Trophoblast cell (in vitro differentiated cells and primary cell): ENCODE measurements at regions not wholly inside any gene's neighbourhood (a gene's known extent, or its start where the extent isn't known, plus 50 kb on each side); places are given as distances from the start of the nearest gene placed in this dataset.

ENCODE experiments used
- DNase-seq, 2 donors: peaks; one replicate each; pipeline ENCODE4 v3.0.0-alpha.2; 2016
- H2AFZ ChIP-seq: 2 replicates; pipeline ENCODE4 v1.6.1; 2013; ENCODE audit warnings: low read length, moderate library complexity, mild to moderate bottlenecking; ENCODE audit not compliant: insufficient read depth, poor library complexity
- H2AK5ac ChIP-seq: 2 replicates; pipeline ENCODE4 v1.6.1; 2013; ENCODE audit warnings: mild to moderate bottlenecking, low read length
- H2BK120ac ChIP-seq: 2 replicates; pipeline ENCODE4 v1.6.1; 2013; ENCODE audit warnings: low read length, mild to moderate bottlenecking, moderate library complexity; ENCODE audit not compliant: insufficient read depth, poor library complexity
- H2BK12ac ChIP-seq: 2 replicates; pipeline ENCODE4 v1.6.1; 2013; ENCODE audit warnings: mild to moderate bottlenecking, low read length, moderate library complexity
- H2BK5ac ChIP-seq: 2 replicates; pipeline ENCODE4 v1.6.1; 2013; ENCODE audit warnings: low read length, low read depth, moderate library complexity, mild to moderate bottlenecking; ENCODE audit not compliant: poor library complexity
- H3K14ac ChIP-seq: 2 replicates; pipeline ENCODE4 v1.6.1; 2013; ENCODE audit warnings: mild to moderate bottlenecking, low read length
- H3K18ac ChIP-seq: 2 replicates; pipeline ENCODE4 v1.6.1; 2013; ENCODE audit warnings: mild to moderate bottlenecking, low read length
- H3K23ac ChIP-seq: 2 replicates; pipeline ENCODE4 v1.6.1; 2013; ENCODE audit warnings: low read length
- H3K27ac ChIP-seq: 2 replicates; pipeline ENCODE4 v1.5.1; 2013; ENCODE audit warnings: low read depth, mild to moderate bottlenecking, inconsistent platforms, low read length, moderate library complexity
- H3K27me3 ChIP-seq: 2 replicates; pipeline ENCODE4 v1.6.1; 2013; ENCODE audit warnings: inconsistent platforms, mild to moderate bottlenecking, low read length, moderate library complexity; ENCODE audit not compliant: insufficient read depth
- H3K36me3 ChIP-seq, 2 experiments: 1 replicate in 1 of 2; 2 replicates in 1 of 2; pipeline ENCODE4 v1.6.1; 2013; ENCODE audit warnings: low read length in 2 of 2, mild to moderate bottlenecking in 2 of 2, moderate library complexity in 1 of 2; ENCODE audit not compliant: insufficient read depth in 2 of 2, control insufficient read depth in 1 of 2
- H3K4ac ChIP-seq: 2 replicates; pipeline ENCODE4 v1.6.1; 2013; ENCODE audit warnings: low read depth, mild to moderate bottlenecking, low read length, moderate library complexity
- H3K4me1 ChIP-seq, 2 experiments: 1 replicate in 1 of 2; 2 replicates in 1 of 2; pipeline ENCODE4 v1.6.1; 2013; ENCODE audit warnings: low read length in 2 of 2, mild to moderate bottlenecking in 2 of 2, moderate library complexity in 1 of 2; ENCODE audit not compliant: insufficient read depth in 2 of 2, control insufficient read depth in 1 of 2
- H3K4me2 ChIP-seq: 2 replicates; pipeline ENCODE4 v1.6.1; 2013; ENCODE audit warnings: inconsistent platforms, mild to moderate bottlenecking, low read length, moderate library complexity
- H3K4me3 ChIP-seq: 2 replicates; pipeline ENCODE4 v1.5.1; 2013; ENCODE audit warnings: mild to moderate bottlenecking, low read depth, low read length, inconsistent platforms
- H3K79me1 ChIP-seq: one replicate; pipeline ENCODE4 v1.6.1; 2013; ENCODE audit warnings: low read length
- H3K79me2 ChIP-seq: 2 replicates; pipeline ENCODE4 v1.6.1; 2013; ENCODE audit warnings: low read length, mild to moderate bottlenecking; ENCODE audit not compliant: control insufficient read depth, insufficient read depth, poor library complexity
- H3K9ac ChIP-seq: 2 replicates; pipeline ENCODE4 v1.6.1; 2013; ENCODE audit warnings: mild to moderate bottlenecking, low read length
- H3K9me3 ChIP-seq: 2 replicates; pipeline ENCODE4 v1.6.1; 2013; ENCODE audit warnings: low read depth, mild to moderate bottlenecking, control low read depth, inconsistent platforms, low read length; ENCODE audit not compliant: insufficient read depth
- H4K12ac ChIP-seq: 2 replicates; pipeline ENCODE4 v1.6.1; 2013; ENCODE audit warnings: low read depth, mild to moderate bottlenecking, low read length, moderate library complexity
- H4K8ac ChIP-seq: 2 replicates; pipeline ENCODE4 v1.6.1; 2013; ENCODE audit warnings: low read depth, mild to moderate bottlenecking, low read length, moderate library complexity
- H4K91ac ChIP-seq: one replicate; pipeline ENCODE4 v1.6.1; 2013; ENCODE audit warnings: low read depth, mild to moderate bottlenecking, low read length, moderate library complexity
- WGBS: extraction: QIAGEN DNeasy Blood & Tissue Kit; methylation state at CpG from one replicate; pipeline ENCODE4 v1.1.7; 2013; ENCODE audit warnings: missing lambda C conversion rate; ENCODE audit not compliant: insufficient read length, insufficient coverage; ENCODE audit errors: extremely low coverage; 5-methylcytosine and 5-hydroxymethylcytosine counted together

GRCh38 chr1:232110281-232111090, 483.9 kb downstream of the DISC1 start:
- Histone ChIP-seq H3K9me3 (no peaks in the 10 kb centered on the region), H2BK5ac (no peak overlapping the region), H3K27ac (no peak overlapping the region), H3K79me1 (no peaks in the 10 kb centered on the region), H2AK5ac (no peak overlapping the region), H3K18ac (no peak overlapping the region), H3K4me1 (peaks cover 4 to 7% of the 10 kb centered on the region in 2 experiments), H3K23ac (no peak overlapping the region), H3K4me2 (no peak overlapping the region), H3K27me3 (no peaks in the 10 kb centered on the region), H3K79me2 (no peaks in the 10 kb centered on the region), H2BK12ac (no peak overlapping the region), H2AFZ (no peak overlapping the region), H3K9ac (no peak overlapping the region), H3K4me3 (no peak overlapping the region), H4K12ac (no peak overlapping the region), H4K8ac (no peak overlapping the region), H2BK120ac (no peak overlapping the region), H4K91ac (no peak overlapping the region), H3K36me3 (no peaks in the 10 kb centered on the region), H3K14ac (no peak overlapping the region), H3K4ac (no peak overlapping the region)
- DNase-seq, result peak in 1 of 2 donors; percentile 26
- WGBS, result no CpG with 5 or more reads among the region's 14 CpGs

DNA sequence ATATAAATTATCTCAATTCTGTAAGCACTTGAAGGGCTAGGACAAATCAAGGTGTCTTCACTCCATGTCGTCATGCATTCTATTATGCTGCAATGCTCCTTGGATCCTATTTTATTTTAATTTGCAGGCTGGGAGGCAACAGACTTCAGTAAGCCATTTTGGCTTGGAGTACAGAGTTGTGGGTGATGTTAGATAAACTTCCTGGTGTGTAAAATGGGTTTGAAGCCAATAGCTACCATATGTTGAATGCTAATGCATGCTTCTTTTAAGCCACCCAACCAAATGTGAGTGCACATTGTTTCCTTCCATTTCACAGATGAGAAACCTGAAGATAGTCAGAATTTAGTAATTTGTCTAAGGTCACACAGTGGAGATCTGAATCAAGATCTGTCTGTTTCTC, 482.8 kb downstream of the DISC1 start:
- Histone ChIP-seq H3K4me1 (peaks cover 4 to 7% of the 10 kb centered on the region in 2 experiments), H3K14ac (no peak overlapping the region), H2AK5ac (no peak overlapping the region), H3K9me3 (no peaks in the 10 kb centered on the region), H4K91ac (no peak overlapping the region), H3K4me3 (no peak overlapping the region), H3K4ac (no peak overlapping the region), H2BK12ac (no peak overlapping the region), H3K18ac (no peak overlapping the region), H4K8ac (no peak overlapping the region), H3K9ac (no peak overlapping the region), H3K23ac (no peak overlapping the region), H2BK120ac (no peak overlapping the region), H2AFZ (no peak overlapping the region), H3K27ac (no peak overlapping the region), H4K12ac (no peak overlapping the region), H3K36me3 (no peaks in the 10 kb centered on the region), H3K27me3 (no peaks in the 10 kb centered on the region), H2BK5ac (no peak overlapping the region), H3K79me2 (no peaks in the 10 kb centered on the region), H3K4me2 (no peak overlapping the region), H3K79me1 (no peaks in the 10 kb centered on the region)
- DNase-seq, result no peak
- WGBS, result no CpG with 5 or more reads among the region's 1 CpG

DNA sequence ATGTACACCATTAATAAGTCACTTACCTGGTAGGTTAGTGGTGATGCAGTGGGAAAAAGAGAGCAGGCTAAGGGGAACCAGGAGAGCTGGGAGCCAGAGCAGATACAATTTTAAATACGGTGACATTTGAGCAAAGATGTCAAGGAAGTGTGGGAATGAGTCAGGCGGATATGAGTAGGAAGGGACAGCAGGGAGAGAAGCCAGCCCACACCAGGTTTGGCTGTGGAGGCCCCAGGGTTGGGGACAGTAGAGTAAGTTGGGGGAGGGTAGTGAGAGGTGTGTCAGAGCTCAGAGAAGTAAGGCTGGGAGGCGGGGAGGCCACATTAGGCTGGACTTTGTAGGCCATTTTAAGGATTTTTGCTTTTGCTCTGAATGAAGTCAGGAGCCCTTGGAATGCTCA, 482.0 kb downstream of the DISC1 start:
- peaks cover 4 to 7% of the 10 kb centered on the region in 2 experiments for H3K4me1 ChIP-seq
- no peak overlapping the region for H3K9ac ChIP-seq
- H4K91ac ChIP-seq, result no peak overlapping the region
- H3K18ac ChIP-seq, result no peak overlapping the region
- no peaks in the 10 kb centered on the region for H3K9me3 ChIP-seq
- no peak overlapping the region for H3K4ac ChIP-seq
- H2BK120ac ChIP-seq, result no peak overlapping the region
- no CpG with 5 or more reads among the region's 3 CpGs for WGBS
- no peaks in the 10 kb centered on the region for H3K79me2 ChIP-seq
- no peak overlapping the region for H3K14ac ChIP-seq
- no peak overlapping the region for H3K4me3 ChIP-seq
- no peak overlapping the region for H4K8ac ChIP-seq
- no peak overlapping the region for H2AK5ac ChIP-seq
- H3K79me1 ChIP-seq, result no peaks in the 10 kb centered on the region
- H4K12ac ChIP-seq, result no peak overlapping the region
- H2AFZ ChIP-seq, result no peak overlapping the region
- no peak for DNase-seq
- H2BK5ac ChIP-seq, result no peak overlapping the region
- H3K4me2 ChIP-seq, result no peak overlapping the region
- H3K27me3 ChIP-seq, result no peaks in the 10 kb centered on the region
- no peak overlapping the region for H2BK12ac ChIP-seq
- no peaks in the 10 kb centered on the region for H3K36me3 ChIP-seq
- H3K23ac ChIP-seq, result no peak overlapping the region
- H3K27ac ChIP-seq, result no peak overlapping the region

DNA sequence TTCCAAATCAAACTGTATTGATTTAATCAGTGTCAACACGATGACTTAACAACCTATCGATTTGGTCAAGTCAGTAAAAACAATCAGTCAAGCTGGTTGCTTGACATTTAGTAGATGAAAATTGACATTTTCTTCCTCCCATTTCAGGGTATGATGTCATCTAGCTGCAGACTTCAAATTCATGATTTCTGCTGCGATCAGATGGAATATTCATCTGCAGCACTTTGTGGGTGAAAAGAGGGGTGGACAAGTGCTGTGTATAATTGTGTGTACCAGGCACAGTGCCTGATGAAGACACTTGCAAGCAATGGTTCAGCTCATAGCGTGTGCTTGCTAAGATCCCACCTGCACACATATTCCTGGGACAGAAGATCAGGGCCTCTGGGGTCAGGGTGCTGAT, 479.8 kb downstream of the DISC1 start:
- H3K18ac ChIP-seq, result no peak overlapping the region
- H4K8ac ChIP-seq, result no peak overlapping the region
- H2BK12ac ChIP-seq, result no peak overlapping the region
- H3K27ac ChIP-seq, result no peak overlapping the region
- H2BK120ac ChIP-seq, result no peak overlapping the region
- H3K14ac ChIP-seq, result no peak overlapping the region
- H3K79me2 ChIP-seq, result no peaks in the 10 kb centered on the region
- no peak overlapping the region for H3K4ac ChIP-seq
- H2BK5ac ChIP-seq, result no peak overlapping the region
- WGBS, result no CpG with 5 or more reads among the region's 4 CpGs
- H2AFZ ChIP-seq, result no peak overlapping the region
- no peak overlapping the region for H2AK5ac ChIP-seq
- no peak for DNase-seq
- no peak overlapping the region for H3K9ac ChIP-seq
- H3K4me1 ChIP-seq, result peaks cover 4 to 7% of the 10 kb centered on the region in 2 experiments
- H4K12ac ChIP-seq, result no peak overlapping the region
- no peak overlapping the region for H3K4me3 ChIP-seq
- H3K23ac ChIP-seq, result no peak overlapping the region
- no peak overlapping the region for H3K4me2 ChIP-seq
- no peak overlapping the region for H4K91ac ChIP-seq
- H3K9me3 ChIP-seq, result no peaks in the 10 kb centered on the region
- no peaks in the 10 kb centered on the region for H3K79me1 ChIP-seq
- no peaks in the 10 kb centered on the region for H3K27me3 ChIP-seq
- no peaks in the 10 kb centered on the region for H3K36me3 ChIP-seq
